Endothelial cell of umbilical vein (primary cell): ENCODE measurements at regions not wholly inside any gene's neighbourhood (a gene's known extent, or its start where the extent isn't known, plus 50 kb on each side); places are given as distances from the start of the nearest gene placed in this dataset.
"Not testable (repeated sequence)": the region's sequence is repeated elsewhere in the genome, so short reads cannot be mapped to it uniquely, and the experiment has no call there.

Experiments used
- BruUV-seq: library from RNA; stranded (reverse); fragments of 400-500 nt; replicated peaks from 2 replicates; lab custom pipeline; 2021; lab: Mats Ljungman, UMichigan
- CTCF ChIA-PET: fragments of 300-600, 350-600 bp; sonication (Branson Sonifier 250); formaldehyde crosslinking; loops from one replicate; lab custom pipeline; 2021; ENCODE audit warnings: antibody characterized with exemption, inconsistent platforms; lab: Charles Lee
- POLR2A ChIA-PET: fragments of 300-600, 350-600 bp; sonication (Branson Sonifier 250); formaldehyde crosslinking; loops from one replicate; lab custom pipeline; 2021; ENCODE audit warnings: antibody characterized with exemption, inconsistent platforms; lab: Charles Lee
- DNase-seq: peaks from one replicate; pipeline ENCODE4 v3.0.0-alpha.2; 2011; ENCODE audit warnings: low read depth, low spot score
- FAIRE-seq: peaks from 2 replicates; lab custom pipeline; 2011; peaks lifted over from hg19 to GRCh38; lab: Jason Lieb, UNC
- H2AFZ ChIP-seq: 2 replicates; pipeline ENCODE4 v1.6.0; 2012; ENCODE audit warnings: low read depth, low read length, control low read depth, inconsistent platforms
- H3K27ac ChIP-seq: 2 replicates; pipeline ENCODE4 v1.5.1; 2011; ENCODE audit warnings: low read depth, mild to moderate bottlenecking, control low read depth, low read length, moderate library complexity; ENCODE audit not compliant: insufficient read depth
- H3K27me3 ChIP-seq, 2 experiments: 2 replicates each; pipeline versions ENCODE4 v1.6.0 to v1.6.1; 2011; ENCODE audit warnings: low read length in 2 of 2, mixed read lengths in 1 of 2; ENCODE audit not compliant: control insufficient read depth in 2 of 2, insufficient read depth in 2 of 2
- H3K36me3 ChIP-seq, 2 experiments: 2 replicates in 1 of 2; 3 replicates in 1 of 2; pipeline ENCODE4 v1.5.1; 2011; ENCODE audit warnings: low read length in 2 of 2, mild to moderate bottlenecking in 1 of 2, moderate library complexity in 1 of 2; ENCODE audit not compliant: control insufficient read depth in 2 of 2, insufficient read depth in 2 of 2; ENCODE audit errors: extremely low read depth in 1 of 2
- H3K4me1 ChIP-seq: 3 replicates; pipeline ENCODE4 v1.5.1; 2011; ENCODE audit warnings: mild to moderate bottlenecking, low read length; ENCODE audit not compliant: control insufficient read depth, insufficient read depth; ENCODE audit errors: extremely low read depth
- H3K4me2 ChIP-seq: 2 replicates; pipeline ENCODE4 v1.6.1; 2011; ENCODE audit warnings: low read length, control low read depth, mixed read lengths; ENCODE audit not compliant: insufficient read depth
- H3K4me3 ChIP-seq, 3 experiments: fragments of 200-600 bp in 1 of 3; sonication (generic), shearing (Covaris generic) in 1 of 3; replicated peaks in 1 of 3; 2 replicates each; pipeline ENCODE4 v1.5.1; 2011 to 2016; ENCODE audit warnings: control low read depth in 3 of 3, low read length in 3 of 3, mild to moderate bottlenecking in 2 of 3, inconsistent platforms in 1 of 3, low read depth in 1 of 3, moderate library complexity in 1 of 3; ENCODE audit not compliant: insufficient read depth in 1 of 3
- H3K79me2 ChIP-seq: 2 replicates; pipeline ENCODE4 v1.6.0; 2012; ENCODE audit warnings: low read length, inconsistent platforms; ENCODE audit not compliant: control insufficient read depth, insufficient read depth
- H3K9ac ChIP-seq: replicated peaks from 2 replicates; pipeline ENCODE3; 2011; ENCODE audit warnings: low read length, control low read depth; ENCODE audit not compliant: insufficient read depth; ENCODE audit errors: extremely low read depth
- H3K9me1 ChIP-seq: replicated peaks from 3 replicates; pipeline ENCODE4 v1.6.0; 2011; ENCODE audit warnings: mild to moderate bottlenecking, low read length; ENCODE audit not compliant: control insufficient read depth, insufficient read depth; ENCODE audit errors: extremely low read depth
- H3K9me3 ChIP-seq: replicated peaks from 2 replicates; pipeline ENCODE4 v1.5.1; 2012; ENCODE audit warnings: low read length, inconsistent platforms; ENCODE audit not compliant: control insufficient read depth, insufficient read depth
- H4K20me1 ChIP-seq: replicated peaks from 2 replicates; pipeline ENCODE3; 2011; ENCODE audit warnings: mild to moderate bottlenecking, low read length; ENCODE audit not compliant: control insufficient read depth, insufficient read depth; ENCODE audit errors: extremely low read depth
- CTCF ChIP-seq, 2 donors: IDR thresholded peaks; 1 replicate in 1 of 2; 2 replicates in 1 of 2; pipeline ENCODE4 v1.5.1; 2011; ENCODE audit warnings: low read length in 2 of 2, mild to moderate bottlenecking in 2 of 2, moderate library complexity in 2 of 2, control low read depth in 1 of 2, inconsistent platforms in 1 of 2, low read depth in 1 of 2; ENCODE audit not compliant: insufficient read depth in 1 of 2; ENCODE audit errors: extremely low read depth in 1 of 2
- EZH2 ChIP-seq: IDR thresholded peaks from 2 replicates; pipeline ENCODE4 v1.6.1; 2012; ENCODE audit warnings: borderline replicate concordance, low read depth, mild to moderate bottlenecking, moderate library complexity, low read length, inconsistent platforms; ENCODE audit not compliant: severe bottlenecking
- FOS ChIP-seq: IDR thresholded peaks from 2 replicates; pipeline ENCODE4 v1.6.1; 2011; ENCODE audit warnings: mild to moderate bottlenecking, low read length, moderate library complexity, borderline replicate concordance; ENCODE audit not compliant: insufficient read depth
- GATA2 ChIP-seq: IDR thresholded peaks from 2 replicates; pipeline ENCODE4 v1.7.0; 2011; ENCODE audit warnings: low read depth, mild to moderate bottlenecking, moderate library complexity, mixed read lengths, low read length; ENCODE audit not compliant: insufficient read length, insufficient read depth
- MYC ChIP-seq: IDR thresholded peaks from one replicate; pipeline ENCODE4 v1.6.1; 2011; ENCODE audit warnings: mild to moderate bottlenecking, low read depth, low read length
- POLR2A ChIP-seq: IDR thresholded peaks from 2 replicates; pipeline ENCODE4 v1.6.1; 2012; ENCODE audit warnings: low read depth, mild to moderate bottlenecking, control low read depth, low read length
- dilution Hi-C: fragments of 300-500 bp; cut with MboI; formaldehyde crosslinking; loops from one replicate; pipeline ENCODE4 v1.15.0; 2019; ENCODE audit warnings: low sequenced_read_pairs; ENCODE audit not compliant: extremely low pct_ligation_motif_present
- intact Hi-C: fragments of 100-400 bp; cut with micrococcal nuclease; formaldehyde crosslinking; loops from one replicate; pipeline ENCODE4 v1.10.0; 2022
- TF ChIP-seq, protein P1 (sequence below): IDR thresholded peaks from 2 replicates; pipeline ENCODE4 v1.6.1; 2011; ENCODE audit not compliant: insufficient read depth, insufficient read length

GRCh38 chr12:131631230-131631629 lies 79.7 kb upstream of the SFSWAP start:
- ChIA-PET CTCF (no interaction called here), POLR2A (no interaction called here)
- Histone ChIP-seq H3K36me3 (no peaks in the 10 kb centered on the region), H3K4me3 (no peak overlapping the region), H3K9ac (no peak overlapping the region), H3K9me3 (no peaks in the 10 kb centered on the region), H3K79me2 (no peaks in the 10 kb centered on the region), H3K4me2 (no peak overlapping the region), H3K9me1 (no peaks in the 10 kb centered on the region), H2AFZ (no peak overlapping the region), H3K27ac (no peak overlapping the region), H4K20me1 (no peaks in the 10 kb centered on the region), H3K4me1 (no peaks in the 10 kb centered on the region), H3K27me3 (no peaks in the 10 kb centered on the region)
- TF ChIP-seq, protein P1, sequence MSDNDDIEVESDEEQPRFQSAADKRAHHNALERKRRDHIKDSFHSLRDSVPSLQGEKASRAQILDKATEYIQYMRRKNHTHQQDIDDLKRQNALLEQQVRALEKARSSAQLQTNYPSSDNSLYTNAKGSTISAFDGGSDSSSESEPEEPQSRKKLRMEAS, result no peak
- no peak for TF ChIP-seq GATA2
- no peak for TF ChIP-seq MYC
- TF ChIP-seq FOS, result no peak
- no peak for TF ChIP-seq CTCF (IDR thresholded peaks at IDR 0.05; ENCODE audit: extremely low read depth in 1 of 2, insufficient read depth in 1 of 2, low read depth in 1 of 2, low read length in 2 of 2)
- TF ChIP-seq EZH2, result no peak
- no peak for TF ChIP-seq POLR2A
- dilution Hi-C loops, result no loop called here
- DNase-seq (no peak), FAIRE-seq (no peak)
- intact Hi-C loops, result no loop called here
- BruUV-seq, result no TSS peak

DNA sequence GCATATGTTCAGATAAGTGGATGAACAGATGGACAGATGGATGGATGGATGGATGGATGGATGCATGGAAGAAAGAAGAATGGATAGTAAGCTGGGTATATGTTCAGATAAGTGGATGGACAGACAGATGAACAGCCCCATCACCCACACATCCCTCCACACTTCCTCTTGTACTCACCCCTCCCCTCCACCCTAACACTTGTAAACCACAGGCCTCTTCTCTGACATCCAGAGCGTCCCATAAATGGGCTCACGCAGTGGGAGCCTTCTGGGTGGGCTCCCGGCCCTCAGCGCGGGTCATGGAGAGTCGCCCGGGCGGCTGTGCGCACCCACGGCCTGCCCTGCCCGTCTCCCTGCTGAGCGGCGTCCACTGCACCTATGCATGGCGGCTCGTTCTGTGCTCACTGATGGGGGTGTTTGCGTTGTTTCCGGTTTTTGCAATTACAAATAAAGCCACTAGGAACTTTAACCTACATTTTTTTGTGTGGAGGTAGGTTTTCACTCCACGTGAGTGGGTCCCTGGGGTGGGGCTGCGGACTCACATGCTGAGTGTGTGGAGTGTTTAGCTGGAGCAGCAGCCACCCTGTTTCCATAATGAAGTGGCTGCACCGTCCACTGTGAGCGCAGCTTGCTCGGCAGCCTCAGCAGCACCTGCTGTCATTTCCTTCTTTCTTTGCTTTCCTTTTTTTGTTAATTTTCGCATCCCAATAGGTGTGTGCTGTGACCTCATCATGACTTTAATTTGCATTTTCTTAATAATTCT lies 78.8 kb upstream of the SFSWAP start:
- H3K4me2 ChIP-seq, BruUV-seq, POLR2A ChIA-PET, H3K9me1 ChIP-seq, intact Hi-C loops, H3K79me2 ChIP-seq, H4K20me1 ChIP-seq, H3K36me3 ChIP-seq, FAIRE-seq, CTCF ChIA-PET, H3K9ac ChIP-seq, H3K27ac ChIP-seq, DNase-seq, dilution Hi-C loops, H3K27me3 ChIP-seq, H3K4me1 ChIP-seq, H2AFZ ChIP-seq, H3K9me3 ChIP-seq, H3K4me3 ChIP-seq: not testable (repeated sequence)

DNA sequence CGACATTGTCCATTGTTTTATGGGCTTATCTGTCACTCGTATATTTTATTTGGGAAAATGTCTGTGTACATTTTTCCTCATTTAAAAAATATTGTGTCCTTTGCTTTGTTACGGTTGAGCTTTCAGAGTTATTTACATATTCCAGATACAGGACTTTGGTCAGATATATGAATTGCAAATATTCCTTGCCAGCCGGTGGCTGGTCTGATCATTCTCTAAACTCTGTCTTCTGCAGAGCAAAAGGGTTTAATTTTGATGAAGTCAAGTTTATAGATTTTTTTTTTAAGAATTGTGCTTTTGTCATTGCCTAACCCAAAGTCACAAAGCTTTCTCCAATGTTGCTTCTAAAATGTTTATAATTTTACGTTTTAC lies 78.3 kb upstream of the SFSWAP start:
- dilution Hi-C loops, H4K20me1 ChIP-seq, H3K4me2 ChIP-seq, BruUV-seq, H3K9ac ChIP-seq, H3K79me2 ChIP-seq, H3K36me3 ChIP-seq, H3K9me3 ChIP-seq, FAIRE-seq, DNase-seq, H3K4me3 ChIP-seq, H2AFZ ChIP-seq, POLR2A ChIA-PET, H3K27me3 ChIP-seq, H3K27ac ChIP-seq, H3K9me1 ChIP-seq, H3K4me1 ChIP-seq, CTCF ChIA-PET, intact Hi-C loops: not testable (repeated sequence)
